HepG2 (cell line): ENCODE measurements at regions not wholly inside any gene's neighbourhood (a gene's known extent, or its start where the extent isn't known, plus 50 kb on each side); places are given as distances from the start of the nearest gene placed in this dataset.

ENCODE experiments used
- ATF3 ChIP-seq: sonication (generic); formaldehyde crosslinking; IDR thresholded peaks from 2 replicates; pipeline ENCODE4 v1.4.0; 2020; ENCODE audit warnings: missing genetic modification reagents
- CEBPB ChIP-seq: IDR thresholded peaks from 2 replicates; pipeline ENCODE4 v1.6.1; 2011; ENCODE audit warnings: low read depth, low read length, improper control_type of control experiment, borderline replicate concordance
- CREB1 ChIP-seq, 2 experiments: fragments of 450-650 bp in 1 of 2; IDR thresholded peaks; 2 replicates each; pipeline ENCODE4 v1.6.1; 2016 to 2017; ENCODE audit warnings: control low read depth in 1 of 2, mild to moderate bottlenecking in 1 of 2, missing compliant biosample characterization in 1 of 2, missing genetic modification characterization in 1 of 2
- ELF3 ChIP-seq: IDR thresholded peaks from 2 replicates; pipeline ENCODE4 v1.6.1; 2016; ENCODE audit warnings: missing genetic modification reagents, missing compliant biosample characterization
- EP300 ChIP-seq, 3 experiments: sonication (generic) in 1 of 3; formaldehyde crosslinking in 1 of 3; IDR thresholded peaks; 2 replicates each; pipeline versions ENCODE4 v1.5.1 to v1.6.1; 2011 to 2020; ENCODE audit warnings: low read depth in 2 of 3, low read length in 2 of 3, borderline replicate concordance in 1 of 3, improper control_type of control experiment in 1 of 3, mild to moderate bottlenecking in 1 of 3, missing genetic modification reagents in 1 of 3, moderate library complexity in 1 of 3
- ETV5 ChIP-seq: IDR thresholded peaks from 2 replicates; pipeline ENCODE4 v1.6.1; 2018; ENCODE audit warnings: missing biosample characterization, missing genetic modification reagents, inconsistent platforms, borderline replicate concordance
- FOSL2 ChIP-seq: sonication (generic); formaldehyde crosslinking; IDR thresholded peaks from 2 replicates; pipeline ENCODE4 v1.4.0; 2020; ENCODE audit warnings: missing genetic modification reagents
- HOMEZ ChIP-seq: IDR thresholded peaks from 2 replicates; pipeline ENCODE4 v1.6.1; 2016; ENCODE audit warnings: low read depth
- JUND ChIP-seq: sonication (generic); formaldehyde crosslinking; IDR thresholded peaks from 2 replicates; pipeline ENCODE4 v1.8.0; 2022; ENCODE audit warnings: mild to moderate bottlenecking, missing genetic modification reagents
- KAT8 ChIP-seq: IDR thresholded peaks from 2 replicates; pipeline ENCODE4 v1.6.1; 2016; ENCODE audit warnings: missing genetic modification reagents, missing compliant biosample characterization
- MTA1 ChIP-seq: sonication (generic); formaldehyde crosslinking; IDR thresholded peaks from 2 replicates; pipeline ENCODE4 v1.4.0; 2020; ENCODE audit warnings: missing genetic modification reagents, mild to moderate bottlenecking, borderline replicate concordance
- RARA ChIP-seq: IDR thresholded peaks from 2 replicates; pipeline ENCODE4 v1.6.1; 2016; ENCODE audit warnings: missing genetic modification reagents, missing compliant biosample characterization
- SAP130 ChIP-seq: IDR thresholded peaks from 2 replicates; pipeline ENCODE4 v1.6.1; 2016; ENCODE audit warnings: low read depth
- TEF ChIP-seq: sonication (generic); formaldehyde crosslinking; IDR thresholded peaks from 2 replicates; pipeline ENCODE4 v1.5.0; 2020; ENCODE audit warnings: missing genetic modification reagents
- TP53 ChIP-seq: sonication (generic); formaldehyde crosslinking; conservative IDR thresholded peaks from 2 replicates; pipeline ENCODE4 v1.4.0; 2020; ENCODE audit warnings: missing genetic modification reagents
- ZKSCAN8 ChIP-seq: IDR thresholded peaks from 2 replicates; pipeline ENCODE4 v1.6.1; 2016; ENCODE audit warnings: borderline replicate concordance, missing genetic modification reagents, missing compliant biosample characterization
- ZNF367 ChIP-seq: sonication (generic); formaldehyde crosslinking; IDR thresholded peaks from 2 replicates; pipeline ENCODE4 v1.4.0; 2020; ENCODE audit warnings: missing genetic modification reagents, borderline replicate concordance
- ZNF83 ChIP-seq: sonication (generic); formaldehyde crosslinking; IDR thresholded peaks from 2 replicates; pipeline ENCODE4 v1.4.0; 2020; ENCODE audit warnings: missing genetic modification reagents, mild to moderate bottlenecking, borderline replicate concordance
- TF ChIP-seq, protein P1 (sequence below): IDR thresholded peaks from 2 replicates; pipeline ENCODE4 v1.4.0; 2020; ENCODE audit warnings: mild to moderate bottlenecking, missing genetic modification reagents
- TF ChIP-seq, protein P2 (sequence below): sonication (generic); formaldehyde crosslinking; IDR thresholded peaks from 2 replicates; pipeline ENCODE4 v1.4.0; 2020; ENCODE audit warnings: missing genetic modification reagents

DNA sequence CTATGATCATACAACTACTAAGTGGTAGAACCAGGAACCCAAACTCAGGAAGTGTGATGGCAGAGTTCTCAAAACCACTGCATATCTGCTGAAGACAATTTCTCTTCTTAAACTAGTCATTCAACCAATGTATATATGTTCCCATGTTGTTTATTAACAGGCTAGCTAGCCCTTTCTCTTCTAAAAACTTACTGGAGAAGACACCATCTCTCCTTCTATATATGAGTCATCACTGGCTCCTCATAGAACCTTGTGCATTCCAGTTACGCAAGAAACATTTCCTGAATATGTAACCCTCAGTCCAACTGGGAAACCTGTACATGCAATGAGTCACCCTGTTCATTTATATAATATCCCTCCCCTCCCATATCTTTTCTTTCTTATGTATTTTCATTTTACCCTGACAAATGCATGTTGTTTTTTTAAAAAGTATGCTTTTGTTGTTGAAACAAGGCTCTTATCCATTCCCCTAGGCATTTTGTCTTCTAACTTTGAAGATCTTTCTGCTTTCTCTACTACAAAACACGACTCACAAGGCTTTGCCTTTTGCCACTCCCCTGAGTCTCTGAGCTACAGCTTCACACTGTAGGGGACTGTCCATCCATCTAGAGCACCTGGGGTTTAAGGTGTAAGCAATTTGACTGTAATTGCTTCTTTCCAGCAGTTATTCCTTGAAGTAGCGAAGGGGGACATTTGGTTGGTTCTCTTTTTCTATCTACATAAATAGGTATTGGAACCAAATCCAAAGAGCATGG lies 119.5 kb downstream of the ANXA1 start (continued):
- TF ChIP-seq TP53 (no peak), ZNF83 (CRISPR knock-in tag) (no peak), EP300 (IDR thresholded peaks at IDR 0.05; ENCODE audit: low read depth in 2 of 2, low read length in 2 of 2) (peak in 1 of 2 experiments; percentile 54; a peak in 2 of 4 replicates), EP300 (CRISPR knock-in tag; IDR thresholded peaks at IDR 0.05; ENCODE audit: borderline replicate concordance) (no peak), KAT8 (CRISPR knock-in tag) (peak; percentile 15; the same call in 1 of the 2 replicates), ZNF367 (no peak), HOMEZ (CRISPR knock-in tag) (peak; percentile 76; the same call in 1 of the 2 replicates), RARA (CRISPR knock-in tag) (peak; percentile 55), MTA1 (CRISPR knock-in tag) (no peak), ZKSCAN8 (CRISPR knock-in tag) (peak; percentile 45; the same call in 1 of the 2 replicates), CEBPB (peak; percentile 89), ETV5 (CRISPR knock-in tag) (peak; percentile 66; the same call in 1 of the 2 replicates), ELF3 (CRISPR knock-in tag) (peak; percentile 64), JUND (CRISPR knock-in tag) (peak; percentile 85), CREB1 (IDR thresholded peaks at IDR 0.05) (peak; percentile 57; the same call in 1 of the 2 replicates), CREB1 (CRISPR knock-in tag; IDR thresholded peaks at IDR 0.05) (no peak), FOSL2 (peak; percentile 93), TEF (CRISPR knock-in tag) (0 out of 2 replicates have a peak, but pooled peaks have one; percentile 52), SAP130 (CRISPR knock-in tag) (0 out of 2 replicates have a peak, but pooled peaks have one; percentile 19), ATF3 (CRISPR knock-in tag) (peak; percentile 81; the same call in 1 of the 2 replicates)
- TF ChIP-seq, protein P1, sequence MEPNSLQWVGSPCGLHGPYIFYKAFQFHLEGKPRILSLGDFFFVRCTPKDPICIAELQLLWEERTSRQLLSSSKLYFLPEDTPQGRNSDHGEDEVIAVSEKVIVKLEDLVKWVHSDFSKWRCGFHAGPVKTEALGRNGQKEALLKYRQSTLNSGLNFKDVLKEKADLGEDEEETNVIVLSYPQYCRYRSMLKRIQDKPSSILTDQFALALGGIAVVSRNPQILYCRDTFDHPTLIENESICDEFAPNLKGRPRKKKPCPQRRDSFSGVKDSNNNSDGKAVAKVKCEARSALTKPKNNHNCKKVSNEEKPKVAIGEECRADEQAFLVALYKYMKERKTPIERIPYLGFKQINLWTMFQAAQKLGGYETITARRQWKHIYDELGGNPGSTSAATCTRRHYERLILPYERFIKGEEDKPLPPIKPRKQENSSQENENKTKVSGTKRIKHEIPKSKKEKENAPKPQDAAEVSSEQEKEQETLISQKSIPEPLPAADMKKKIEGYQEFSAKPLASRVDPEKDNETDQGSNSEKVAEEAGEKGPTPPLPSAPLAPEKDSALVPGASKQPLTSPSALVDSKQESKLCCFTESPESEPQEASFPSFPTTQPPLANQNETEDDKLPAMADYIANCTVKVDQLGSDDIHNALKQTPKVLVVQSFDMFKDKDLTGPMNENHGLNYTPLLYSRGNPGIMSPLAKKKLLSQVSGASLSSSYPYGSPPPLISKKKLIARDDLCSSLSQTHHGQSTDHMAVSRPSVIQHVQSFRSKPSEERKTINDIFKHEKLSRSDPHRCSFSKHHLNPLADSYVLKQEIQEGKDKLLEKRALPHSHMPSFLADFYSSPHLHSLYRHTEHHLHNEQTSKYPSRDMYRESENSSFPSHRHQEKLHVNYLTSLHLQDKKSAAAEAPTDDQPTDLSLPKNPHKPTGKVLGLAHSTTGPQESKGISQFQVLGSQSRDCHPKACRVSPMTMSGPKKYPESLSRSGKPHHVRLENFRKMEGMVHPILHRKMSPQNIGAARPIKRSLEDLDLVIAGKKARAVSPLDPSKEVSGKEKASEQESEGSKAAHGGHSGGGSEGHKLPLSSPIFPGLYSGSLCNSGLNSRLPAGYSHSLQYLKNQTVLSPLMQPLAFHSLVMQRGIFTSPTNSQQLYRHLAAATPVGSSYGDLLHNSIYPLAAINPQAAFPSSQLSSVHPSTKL (CRISPR knock-in tag) = peak; percentile 84
- TF ChIP-seq, protein P2, sequence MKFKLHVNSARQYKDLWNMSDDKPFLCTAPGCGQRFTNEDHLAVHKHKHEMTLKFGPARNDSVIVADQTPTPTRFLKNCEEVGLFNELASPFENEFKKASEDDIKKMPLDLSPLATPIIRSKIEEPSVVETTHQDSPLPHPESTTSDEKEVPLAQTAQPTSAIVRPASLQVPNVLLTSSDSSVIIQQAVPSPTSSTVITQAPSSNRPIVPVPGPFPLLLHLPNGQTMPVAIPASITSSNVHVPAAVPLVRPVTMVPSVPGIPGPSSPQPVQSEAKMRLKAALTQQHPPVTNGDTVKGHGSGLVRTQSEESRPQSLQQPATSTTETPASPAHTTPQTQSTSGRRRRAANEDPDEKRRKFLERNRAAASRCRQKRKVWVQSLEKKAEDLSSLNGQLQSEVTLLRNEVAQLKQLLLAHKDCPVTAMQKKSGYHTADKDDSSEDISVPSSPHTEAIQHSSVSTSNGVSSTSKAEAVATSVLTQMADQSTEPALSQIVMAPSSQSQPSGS (CRISPR knock-in tag) = no peak
